GM20000 (cell line): ENCODE measurements at regions not wholly inside any gene's neighbourhood (a gene's known extent, or its start where the extent isn't known, plus 50 kb on each side); places are given as distances from the start of the nearest gene placed in this dataset.

Experiments
- DNase-seq: peaks from one replicate; pipeline ENCODE4 v3.0.0; 2012; ENCODE audit warnings: low spot score
- TF ChIP-seq, protein P1 (sequence below): IDR thresholded peaks from 2 replicates; pipeline ENCODE4 v1.5.1; 2012; ENCODE audit warnings: mild to moderate bottlenecking, control low read depth; ENCODE audit errors: extremely low read depth, missing control alignments

GRCh38 chr13:79267560-79267959 is 138.5 kb downstream of the RBM26 start:
- DNase-seq: no peak
- TF ChIP-seq, protein P1, sequence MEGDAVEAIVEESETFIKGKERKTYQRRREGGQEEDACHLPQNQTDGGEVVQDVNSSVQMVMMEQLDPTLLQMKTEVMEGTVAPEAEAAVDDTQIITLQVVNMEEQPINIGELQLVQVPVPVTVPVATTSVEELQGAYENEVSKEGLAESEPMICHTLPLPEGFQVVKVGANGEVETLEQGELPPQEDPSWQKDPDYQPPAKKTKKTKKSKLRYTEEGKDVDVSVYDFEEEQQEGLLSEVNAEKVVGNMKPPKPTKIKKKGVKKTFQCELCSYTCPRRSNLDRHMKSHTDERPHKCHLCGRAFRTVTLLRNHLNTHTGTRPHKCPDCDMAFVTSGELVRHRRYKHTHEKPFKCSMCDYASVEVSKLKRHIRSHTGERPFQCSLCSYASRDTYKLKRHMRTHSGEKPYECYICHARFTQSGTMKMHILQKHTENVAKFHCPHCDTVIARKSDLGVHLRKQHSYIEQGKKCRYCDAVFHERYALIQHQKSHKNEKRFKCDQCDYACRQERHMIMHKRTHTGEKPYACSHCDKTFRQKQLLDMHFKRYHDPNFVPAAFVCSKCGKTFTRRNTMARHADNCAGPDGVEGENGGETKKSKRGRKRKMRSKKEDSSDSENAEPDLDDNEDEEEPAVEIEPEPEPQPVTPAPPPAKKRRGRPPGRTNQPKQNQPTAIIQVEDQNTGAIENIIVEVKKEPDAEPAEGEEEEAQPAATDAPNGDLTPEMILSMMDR: no peak

- TF ChIP-seq, protein P1: no peak
- DNase-seq: no peak
These were observed 147.6 kb downstream of the RBM26 start for GRCh38 chr13:79258489-79258888.

- TF ChIP-seq, protein P1: peak; percentile 19
- no peak for DNase-seq
These were observed 159.5 kb downstream of the RBM26 start for GRCh38 chr13:79246578-79246949.

GRCh38 chr13:79245937-79246577 is 160.0 kb downstream of the RBM26 start:
- no peak for DNase-seq
- TF ChIP-seq, protein P1: no peak

GRCh38 chr13:79241697-79242096 is 164.4 kb downstream of the RBM26 start:
- TF ChIP-seq, protein P1: no peak
- no peak for DNase-seq

DNA sequence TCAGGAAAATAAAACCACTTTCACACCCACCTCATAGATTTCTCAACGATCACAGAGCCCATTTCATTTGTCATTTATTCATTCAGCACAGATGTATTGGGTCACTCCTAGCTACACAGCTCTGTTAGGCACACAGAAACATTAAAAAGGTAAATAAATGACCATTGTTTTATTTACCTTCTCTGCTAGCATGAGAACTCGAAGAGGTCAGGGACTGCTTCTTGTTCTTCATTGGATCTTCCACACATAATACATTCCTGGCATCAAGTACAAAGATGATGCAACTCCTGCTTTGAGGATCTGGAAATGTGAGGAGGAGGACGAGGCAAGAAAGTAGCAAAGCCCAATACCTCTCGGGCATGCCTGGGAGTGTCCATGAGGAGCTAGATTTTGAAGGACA is 168.1 kb downstream of the RBM26 start:
- TF ChIP-seq, protein P1: no peak
- DNase-seq: no peak

DNA sequence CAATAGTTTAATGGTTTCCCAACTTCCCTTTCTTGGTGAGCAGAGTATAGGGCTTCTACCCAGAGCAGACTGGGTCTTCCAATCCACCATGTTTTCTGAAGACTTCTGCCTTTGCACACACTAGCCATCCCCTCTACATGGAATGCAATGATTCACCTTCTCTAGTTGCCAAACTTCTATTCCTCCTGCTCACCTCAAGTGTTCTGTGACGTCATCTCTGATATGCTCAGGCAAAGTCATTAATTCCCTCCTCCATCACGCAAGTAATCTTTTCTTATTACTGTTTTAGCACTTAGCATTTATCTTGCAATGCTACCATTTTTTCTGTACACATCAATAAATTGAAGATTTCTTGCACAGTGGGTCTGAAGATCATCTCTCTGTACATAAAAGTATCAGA is 174.2 kb downstream of the RBM26 start:
- TF ChIP-seq, protein P1: no peak

More for the DNA sequence above, 174.2 kb downstream of the RBM26 start:
- DNase-seq: no peak
